Activated CD8-positive, alpha-beta T cell treated with anti-CD3 and anti-CD28 coated beads for 36 hours (primary cell): ENCODE measurements at regions not wholly inside any gene's neighbourhood (a gene's known extent, or its start where the extent isn't known, plus 50 kb on each side); places are given as distances from the start of the nearest gene placed in this dataset.

Experiments
- ATAC-seq: fragments of 200-7000 bp; cut with Tn5 transposase; one replicate; pipeline ENCODE4 v1.10.0; 2021; ENCODE audit warnings: mild to moderate bottlenecking, moderate library complexity
- CTCF ChIA-PET: fragments of 350-600 bp; sonication (Branson Sonifier 250); formaldehyde crosslinking; loops from one replicate; lab custom pipeline; 2021; ENCODE audit warnings: antibody characterized with exemption; lab: Charles Lee
- POLR2A ChIA-PET: fragments of 350-600 bp; sonication (Branson Sonifier 250); formaldehyde crosslinking; loops from one replicate; lab custom pipeline; 2021; ENCODE audit warnings: antibody characterized with exemption; lab: Charles Lee
- DNase-seq: peaks from one replicate; pipeline ENCODE4 v3.0.0-alpha.2; 2020
- H3K27ac Mint-ChIP-seq: one replicate; pipeline ENCODE4 v1.8.0; 2021; ENCODE audit warnings: mild to moderate bottlenecking, mixed read lengths
- H3K27me3 Mint-ChIP-seq: one replicate; pipeline ENCODE4 v1.8.0; 2021; ENCODE audit warnings: mixed read lengths
- H3K36me3 Mint-ChIP-seq: one replicate; pipeline ENCODE4 v1.8.0; 2021; ENCODE audit warnings: low read depth, mixed read lengths
- H3K4me1 Mint-ChIP-seq: one replicate; pipeline ENCODE4 v1.8.0; 2021; ENCODE audit warnings: low read depth, mixed read lengths
- H3K4me3 Mint-ChIP-seq: one replicate; pipeline ENCODE4 v1.8.0; 2021; ENCODE audit warnings: mild to moderate bottlenecking, moderate library complexity, mixed read lengths
- H3K9me3 Mint-ChIP-seq: one replicate; pipeline ENCODE4 v1.8.0; 2021; ENCODE audit warnings: mixed read lengths
- CTCF ChIP-seq: fragments of 200-600 bp; IDR thresholded peaks from one replicate; pipeline ENCODE4 v1.8.0; 2022; ENCODE audit warnings: antibody characterized with exemption, mild to moderate bottlenecking
- intact Hi-C: fragments of 100-400 bp; cut with micrococcal nuclease; formaldehyde crosslinking; loops from one replicate; pipeline ENCODE4 v1.10.0; 2022

GRCh38 chr3:74410276-74410941 lies 204.1 kb downstream of the CNTN3 start:
- POLR2A ChIA-PET: no interaction called here
- Mint-ChIP-seq H3K4me3 (no peak overlapping the region), H3K27me3 (no peaks in the 10 kb centered on the region), H3K4me1 (no peaks in the 10 kb centered on the region), H3K9me3 (no peaks in the 10 kb centered on the region), H3K27ac (no peak overlapping the region), H3K36me3 (no peaks in the 10 kb centered on the region)
- intact Hi-C loops: no loop called here
- CTCF ChIA-PET: no interaction called here
- DNase-seq (no peak), ATAC-seq (no peak)
- no peak for TF ChIP-seq CTCF

- POLR2A ChIA-PET: no interaction called here
- TF ChIP-seq CTCF: no peak
- no peaks in the 10 kb centered on the region for H3K36me3 Mint-ChIP-seq
- H3K27me3 Mint-ChIP-seq: no peaks in the 10 kb centered on the region
- H3K4me3 Mint-ChIP-seq: no peak overlapping the region
- intact Hi-C loops: no loop called here
- ATAC-seq (no peak), DNase-seq (no peak)
- H3K27ac Mint-ChIP-seq: no peak overlapping the region
- CTCF ChIA-PET: no interaction called here
- H3K4me1 Mint-ChIP-seq: no peaks in the 10 kb centered on the region
- peaks cover 2% of the 10 kb centered on the region for H3K9me3 Mint-ChIP-seq
Observed at GRCh38 chr3:74409066-74409465, 205.4 kb downstream of the CNTN3 start.

- no peak overlapping the region for H3K27ac Mint-ChIP-seq
- ATAC-seq: no peak
- no peak for TF ChIP-seq CTCF
Observed at GRCh38 chr3:74403307-74403706, 211.2 kb downstream of the CNTN3 start.

GRCh38 chr3:74402821-74403220 lies 211.6 kb downstream of the CNTN3 start:
- ChIA-PET POLR2A (no interaction called here), CTCF (no interaction called here)
- DNase-seq (no peak), ATAC-seq (no peak)
- TF ChIP-seq CTCF: no peak
- intact Hi-C loops: no loop called here
- H3K36me3 Mint-ChIP-seq: no peaks in the 10 kb centered on the region
- H3K27ac Mint-ChIP-seq: no peak overlapping the region
- no peak overlapping the region for H3K4me3 Mint-ChIP-seq
- no peaks in the 10 kb centered on the region for H3K27me3 Mint-ChIP-seq
- peaks cover 4% of the 10 kb centered on the region for H3K9me3 Mint-ChIP-seq
- no peaks in the 10 kb centered on the region for H3K4me1 Mint-ChIP-seq

More at GRCh38 chr3:74403307-74403706, 211.2 kb downstream of the CNTN3 start:
- H3K4me1 Mint-ChIP-seq: no peaks in the 10 kb centered on the region
- CTCF ChIA-PET: no interaction called here
- DNase-seq: no peak
- H3K36me3 Mint-ChIP-seq: no peaks in the 10 kb centered on the region
- POLR2A ChIA-PET: no interaction called here
- H3K4me3 Mint-ChIP-seq: no peak overlapping the region
- intact Hi-C loops: no loop called here
- H3K9me3 Mint-ChIP-seq: peaks cover 4% of the 10 kb centered on the region
- H3K27me3 Mint-ChIP-seq: no peaks in the 10 kb centered on the region

- H3K9me3 Mint-ChIP-seq: peaks cover 18% of the 10 kb centered on the region
- POLR2A ChIA-PET: no interaction called here
- no peak for TF ChIP-seq CTCF
Observed at GRCh38 chr3:74393426-74393825, 221.0 kb downstream of the CNTN3 start.

More at GRCh38 chr3:74393426-74393825, 221.0 kb downstream of the CNTN3 start:
- no peak overlapping the region for H3K27ac Mint-ChIP-seq
- H3K27me3 Mint-ChIP-seq: no peaks in the 10 kb centered on the region
- intact Hi-C loops: no loop called here
- CTCF ChIA-PET: no interaction called here
- ATAC-seq (no peak), DNase-seq (no peak)
- H3K4me3 Mint-ChIP-seq: no peak overlapping the region
- H3K36me3 Mint-ChIP-seq: no peaks in the 10 kb centered on the region
- no peaks in the 10 kb centered on the region for H3K4me1 Mint-ChIP-seq
